ENCODE measurements at regions not wholly inside any gene's neighbourhood (a gene's known extent, or its start where the extent isn't known, plus 50 kb on each side); places are given as distances from the start of the nearest gene placed in this dataset.

DNA sequence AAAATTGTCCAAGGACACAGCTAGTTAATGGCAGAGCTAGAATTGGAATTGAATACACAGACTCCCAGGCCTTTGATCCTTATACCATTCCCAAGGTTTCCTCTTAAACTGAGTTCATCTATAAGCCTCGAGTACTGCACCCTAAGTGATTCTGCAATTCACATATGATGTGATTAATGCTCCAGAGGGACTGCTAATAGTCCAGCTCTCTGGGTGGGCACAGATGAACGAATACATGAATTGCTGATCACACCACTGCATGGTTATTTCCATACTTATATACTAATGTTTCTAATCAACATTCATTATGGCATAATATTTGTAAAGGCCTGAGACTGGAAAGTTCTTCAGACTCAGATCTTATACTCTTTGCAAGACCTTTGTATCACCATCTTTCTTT lies 101.8 kb downstream of the NUFIP1 start:
- DNase-seq (ENCODE audit: low spot score in 2 of 2) (no peak), ATAC-seq (ENCODE audit: low read depth) (no peak)
- Mint-ChIP-seq H3K27me3 (peaks cover 4% of the 10 kb centered on the region), H3K27ac (no peak overlapping the region), H3K4me3 (no peak overlapping the region), H3K4me1 (no peaks in the 10 kb centered on the region), H3K9me3 (no peaks in the 10 kb centered on the region), H3K36me3 (no peaks in the 10 kb centered on the region)

- Mint-ChIP-seq H3K4me3 (no peak overlapping the region), H3K9me3 (no peaks in the 10 kb centered on the region), H3K27ac (no peak overlapping the region), H3K36me3 (no peaks in the 10 kb centered on the region), H3K4me1 (no peaks in the 10 kb centered on the region), H3K27me3 (peaks cover 3% of the 10 kb centered on the region)
- ATAC-seq (ENCODE audit: low read depth) = no peak
- no peak for DNase-seq (ENCODE audit: low spot score in 2 of 2)
These were observed 105.1 kb downstream of the NUFIP1 start for GRCh38 chr13:44884076-44884729.

DNA sequence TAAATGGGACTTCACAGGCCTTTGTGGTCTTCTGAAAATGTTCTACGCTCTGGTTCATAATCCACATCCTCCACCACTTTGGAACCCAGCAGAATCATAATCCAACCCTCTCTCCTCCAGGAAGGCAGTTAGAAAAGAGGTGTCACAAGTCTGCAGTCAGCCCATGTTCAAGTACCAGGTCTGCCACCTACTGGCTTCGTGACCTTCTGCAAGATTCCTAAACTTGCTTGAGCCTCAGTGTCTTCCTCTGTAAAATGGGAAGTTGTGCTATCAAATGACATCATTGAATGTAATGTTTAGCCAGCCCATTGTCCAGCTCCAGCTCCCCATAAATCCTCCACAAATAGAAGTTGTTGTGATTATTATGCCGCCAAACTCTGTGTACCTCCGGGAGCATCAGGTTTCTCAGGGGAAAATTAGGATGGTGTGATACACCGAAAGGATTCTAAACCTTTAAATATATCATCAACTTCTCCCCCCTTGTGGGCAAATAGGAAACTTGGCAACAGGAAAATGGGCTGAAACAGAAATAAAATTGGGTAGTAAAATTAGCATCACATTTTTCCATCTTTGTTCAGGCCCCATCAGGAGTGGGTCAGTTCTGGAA lies 109.7 kb downstream of the NUFIP1 start:
- H3K4me1 Mint-ChIP-seq = no peaks in the 10 kb centered on the region
- H3K9me3 Mint-ChIP-seq = peaks cover 3% of the 10 kb centered on the region
- no peaks in the 10 kb centered on the region for H3K36me3 Mint-ChIP-seq
- ATAC-seq (ENCODE audit: low read depth) (no peak), DNase-seq (ENCODE audit: low spot score in 2 of 2) (no peak)
- H3K27ac Mint-ChIP-seq = no peak overlapping the region
- H3K4me3 Mint-ChIP-seq = no peak overlapping the region
- H3K27me3 Mint-ChIP-seq = peaks cover 5% of the 10 kb centered on the region

DNA sequence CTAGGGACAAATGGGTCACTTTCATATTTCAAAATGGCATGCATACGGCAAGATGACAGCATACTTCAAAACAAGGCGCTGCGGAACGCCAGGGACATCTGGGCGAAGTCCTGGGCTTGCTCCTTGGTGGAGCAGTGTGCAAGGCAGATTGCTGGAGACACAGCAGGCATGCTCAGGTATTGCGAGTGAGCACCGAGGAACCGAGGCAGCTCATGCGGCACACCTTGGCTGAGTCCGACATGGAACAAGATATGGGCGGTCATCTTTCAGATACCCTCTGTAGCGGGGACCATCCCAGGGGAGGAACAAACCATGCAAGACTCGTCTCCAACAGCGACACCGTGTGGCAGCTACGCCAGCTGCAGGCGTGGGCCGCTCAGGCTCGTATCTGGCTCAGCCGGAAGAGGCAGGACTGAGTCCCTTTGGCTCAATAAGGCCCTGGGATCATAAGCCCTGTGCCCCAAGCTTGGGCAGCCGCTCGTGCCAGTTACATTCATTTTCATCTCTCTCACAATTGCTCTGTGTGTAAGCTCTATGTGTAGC lies 112.4 kb downstream of the NUFIP1 start:
- Mint-ChIP-seq H3K36me3 (no peaks in the 10 kb centered on the region), H3K27ac (no peak overlapping the region), H3K9me3 (peaks cover 3% of the 10 kb centered on the region), H3K27me3 (peaks cover 5% of the 10 kb centered on the region), H3K4me3 (no peak overlapping the region), H3K4me1 (no peaks in the 10 kb centered on the region)
- no peak for ATAC-seq (ENCODE audit: low read depth)
- no peak for DNase-seq (ENCODE audit: low spot score in 2 of 2)

DNA sequence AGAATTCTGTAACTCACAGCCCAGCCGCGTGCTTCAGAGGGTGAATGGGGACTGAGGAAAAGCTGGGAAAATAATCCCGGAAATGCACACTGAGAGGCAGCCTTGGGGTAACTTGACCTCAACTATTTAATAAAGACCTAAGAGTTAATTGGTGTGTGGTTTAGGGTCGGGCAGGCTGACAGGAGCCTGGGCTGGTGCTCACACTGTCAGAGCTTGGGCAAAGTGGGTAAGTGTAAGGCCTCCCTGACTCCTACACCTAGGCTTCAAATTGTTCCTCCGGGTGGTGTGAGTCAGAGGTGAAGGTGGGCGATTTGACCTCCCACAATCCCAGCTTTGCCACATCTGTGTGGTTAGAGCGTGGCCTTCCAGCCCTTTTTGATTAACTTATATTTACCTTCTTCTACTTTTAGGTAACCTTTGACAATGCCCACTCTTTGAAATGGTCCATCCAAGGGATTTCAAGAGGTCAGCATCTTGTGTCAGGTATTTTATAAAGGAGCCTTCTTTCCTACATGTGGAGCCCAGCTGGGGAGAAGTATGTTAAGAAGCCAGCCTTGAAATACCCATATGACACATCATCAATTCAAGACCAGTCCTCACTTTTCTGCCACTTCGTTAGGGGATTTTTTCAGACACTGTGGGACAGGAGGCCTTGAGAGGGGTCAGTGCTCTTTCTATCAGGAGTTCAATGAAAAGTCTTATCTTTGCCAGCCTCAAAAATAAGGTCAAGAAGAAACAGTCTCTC lies 114.2 kb downstream of the NUFIP1 start:
- DNase-seq (ENCODE audit: low spot score in 2 of 2) = no peak
- no peak overlapping the region for H3K27ac Mint-ChIP-seq
- H3K27me3 Mint-ChIP-seq = peaks cover 8% of the 10 kb centered on the region
- no peak for ATAC-seq (ENCODE audit: low read depth)
- H3K36me3 Mint-ChIP-seq = no peaks in the 10 kb centered on the region
- no peaks in the 10 kb centered on the region for H3K4me1 Mint-ChIP-seq
- no peak overlapping the region for H3K4me3 Mint-ChIP-seq
- peaks cover 3% of the 10 kb centered on the region for H3K9me3 Mint-ChIP-seq

- H3K27me3 Mint-ChIP-seq = peaks cover 8% of the 10 kb centered on the region
- H3K4me1 Mint-ChIP-seq = no peaks in the 10 kb centered on the region
- H3K36me3 Mint-ChIP-seq = no peaks in the 10 kb centered on the region
- ATAC-seq (ENCODE audit: low read depth) (no peak), DNase-seq (ENCODE audit: low spot score in 2 of 2) (no peak)
- no peak overlapping the region for H3K4me3 Mint-ChIP-seq
- no peak overlapping the region for H3K27ac Mint-ChIP-seq
- peaks cover 3% of the 10 kb centered on the region for H3K9me3 Mint-ChIP-seq
These were observed 115.1 kb downstream of the NUFIP1 start for GRCh38 chr13:44874176-44874575.

DNA sequence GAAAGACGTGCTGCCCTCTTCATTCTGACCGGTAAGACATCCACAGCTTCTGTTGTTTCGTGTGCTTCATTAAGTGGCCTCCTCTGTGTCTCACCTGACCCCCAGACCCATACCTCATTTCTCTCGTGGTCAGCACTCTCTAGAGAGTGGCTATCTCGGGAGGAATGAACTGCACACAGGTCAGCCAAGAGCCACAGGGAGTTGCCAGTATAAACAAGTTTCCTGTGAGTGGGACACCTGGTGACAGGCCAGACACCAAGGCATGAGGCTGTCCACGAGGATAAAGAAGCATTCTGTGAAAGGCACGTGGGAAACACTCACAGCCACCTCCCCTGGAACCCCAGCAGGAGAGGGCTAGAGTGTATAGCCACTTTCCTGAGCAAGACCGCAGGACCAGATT lies 115.8 kb downstream of the NUFIP1 start:
- no peak overlapping the region for H3K4me3 Mint-ChIP-seq
- DNase-seq (ENCODE audit: low spot score in 2 of 2) = no peak
- H3K9me3 Mint-ChIP-seq = peaks cover 3% of the 10 kb centered on the region
- H3K27ac Mint-ChIP-seq = no peak overlapping the region
- H3K27me3 Mint-ChIP-seq = peaks cover 10% of the 10 kb centered on the region
- no peaks in the 10 kb centered on the region for H3K4me1 Mint-ChIP-seq
- no peaks in the 10 kb centered on the region for H3K36me3 Mint-ChIP-seq
- ATAC-seq (ENCODE audit: low read depth) = no peak

GRCh38 chr13:44872751-44873150 lies 116.5 kb downstream of the NUFIP1 start:
- H3K27ac Mint-ChIP-seq = no peak overlapping the region
- H3K4me1 Mint-ChIP-seq = peaks cover 2% of the 10 kb centered on the region
- H3K9me3 Mint-ChIP-seq = peaks cover 3% of the 10 kb centered on the region
- no peak overlapping the region for H3K4me3 Mint-ChIP-seq
- H3K36me3 Mint-ChIP-seq = no peaks in the 10 kb centered on the region
- ATAC-seq (ENCODE audit: low read depth) = no peak
- DNase-seq (ENCODE audit: low spot score in 2 of 2) = no peak
- H3K27me3 Mint-ChIP-seq = peaks cover 8% of the 10 kb centered on the region

- Mint-ChIP-seq H3K4me3 (no peak overlapping the region), H3K27ac (no peak overlapping the region), H3K4me1 (peaks cover 2% of the 10 kb centered on the region), H3K36me3 (no peaks in the 10 kb centered on the region), H3K9me3 (no peaks in the 10 kb centered on the region), H3K27me3 (peaks cover 8% of the 10 kb centered on the region)
- ATAC-seq (ENCODE audit: low read depth) (no peak), DNase-seq (ENCODE audit: low spot score in 2 of 2) (no peak)
These were observed 118.8 kb downstream of the NUFIP1 start for GRCh38 chr13:44870456-44870929.

GRCh38 chr13:44869167-44869566 lies 120.1 kb downstream of the NUFIP1 start:
- Mint-ChIP-seq H3K4me1 (peaks cover 2% of the 10 kb centered on the region), H3K27me3 (peaks cover 8% of the 10 kb centered on the region), H3K36me3 (no peaks in the 10 kb centered on the region), H3K4me3 (no peak overlapping the region), H3K9me3 (no peaks in the 10 kb centered on the region), H3K27ac (no peak overlapping the region)
- no peak for DNase-seq (ENCODE audit: low spot score in 2 of 2)
- ATAC-seq (ENCODE audit: low read depth) = no peak

DNA sequence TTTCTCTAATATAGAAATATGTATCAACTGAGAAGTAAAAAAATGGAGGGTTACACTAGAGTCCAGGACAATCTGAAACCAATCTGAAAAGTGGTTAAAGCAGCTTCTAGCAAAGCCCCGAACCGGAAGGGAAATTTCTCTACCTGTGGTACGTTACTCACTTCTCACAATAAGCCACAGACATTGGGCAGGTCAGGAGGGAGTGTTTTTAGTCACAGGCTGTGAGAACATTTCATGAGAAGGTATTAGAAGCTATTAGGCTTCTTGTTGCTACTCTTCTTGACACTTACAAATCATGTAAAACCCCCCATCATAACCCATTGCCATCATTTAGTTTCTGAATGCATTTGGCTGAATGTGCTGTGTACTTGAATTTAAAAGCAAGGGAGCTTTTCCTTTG lies 120.9 kb downstream of the NUFIP1 start:
- no peaks in the 10 kb centered on the region for H3K9me3 Mint-ChIP-seq
- no peak overlapping the region for H3K27ac Mint-ChIP-seq
- ATAC-seq (ENCODE audit: low read depth) = no peak
- DNase-seq (ENCODE audit: low spot score in 2 of 2) = no peak
- peaks cover 8% of the 10 kb centered on the region for H3K27me3 Mint-ChIP-seq
- H3K4me1 Mint-ChIP-seq = peaks cover 2% of the 10 kb centered on the region
- no peaks in the 10 kb centered on the region for H3K36me3 Mint-ChIP-seq
- no peak overlapping the region for H3K4me3 Mint-ChIP-seq

GRCh38 chr13:44867825-44868224 lies 121.4 kb downstream of the NUFIP1 start:
- no peak for DNase-seq (ENCODE audit: low spot score in 2 of 2)

DNA sequence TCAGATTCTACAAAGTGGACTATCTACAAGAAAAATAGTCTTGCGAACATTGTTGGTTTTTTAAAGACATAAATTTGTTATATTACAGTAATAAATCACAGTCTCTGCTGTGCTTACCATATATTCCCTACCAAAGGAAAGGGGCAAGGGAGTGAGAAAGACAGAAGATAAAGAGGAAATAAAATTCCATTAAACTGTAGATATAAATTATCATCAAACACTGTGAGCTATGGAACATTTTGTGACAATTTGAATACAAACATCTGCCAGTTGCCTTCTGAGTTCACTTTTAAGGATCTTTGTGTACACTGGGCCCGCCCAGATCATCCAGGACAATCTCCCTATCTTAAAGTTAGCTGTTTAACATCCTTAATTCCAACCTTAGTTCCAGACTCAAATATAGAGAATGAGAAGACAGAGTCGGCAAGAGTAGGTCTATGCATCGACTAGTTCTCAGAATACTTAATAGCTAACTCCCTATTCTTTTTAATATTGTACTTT lies 122.8 kb downstream of the NUFIP1 start:
- ATAC-seq (ENCODE audit: low read depth) = no peak
- H3K9me3 Mint-ChIP-seq = no peaks in the 10 kb centered on the region
- peaks cover 5% of the 10 kb centered on the region for H3K27me3 Mint-ChIP-seq
- no peaks in the 10 kb centered on the region for H3K36me3 Mint-ChIP-seq
- no peak for DNase-seq (ENCODE audit: low spot score in 2 of 2)
- no peak overlapping the region for H3K4me3 Mint-ChIP-seq
- peaks cover 2% of the 10 kb centered on the region for H3K4me1 Mint-ChIP-seq
- H3K27ac Mint-ChIP-seq = no peak overlapping the region

More at GRCh38 chr13:44867825-44868224, 121.4 kb downstream of the NUFIP1 start:
- Mint-ChIP-seq H3K4me3 (no peak overlapping the region), H3K27me3 (peaks cover 6% of the 10 kb centered on the region), H3K27ac (no peak overlapping the region), H3K4me1 (peaks cover 2% of the 10 kb centered on the region), H3K9me3 (no peaks in the 10 kb centered on the region), H3K36me3 (no peaks in the 10 kb centered on the region)
- ATAC-seq (ENCODE audit: low read depth) = no peak

DNA sequence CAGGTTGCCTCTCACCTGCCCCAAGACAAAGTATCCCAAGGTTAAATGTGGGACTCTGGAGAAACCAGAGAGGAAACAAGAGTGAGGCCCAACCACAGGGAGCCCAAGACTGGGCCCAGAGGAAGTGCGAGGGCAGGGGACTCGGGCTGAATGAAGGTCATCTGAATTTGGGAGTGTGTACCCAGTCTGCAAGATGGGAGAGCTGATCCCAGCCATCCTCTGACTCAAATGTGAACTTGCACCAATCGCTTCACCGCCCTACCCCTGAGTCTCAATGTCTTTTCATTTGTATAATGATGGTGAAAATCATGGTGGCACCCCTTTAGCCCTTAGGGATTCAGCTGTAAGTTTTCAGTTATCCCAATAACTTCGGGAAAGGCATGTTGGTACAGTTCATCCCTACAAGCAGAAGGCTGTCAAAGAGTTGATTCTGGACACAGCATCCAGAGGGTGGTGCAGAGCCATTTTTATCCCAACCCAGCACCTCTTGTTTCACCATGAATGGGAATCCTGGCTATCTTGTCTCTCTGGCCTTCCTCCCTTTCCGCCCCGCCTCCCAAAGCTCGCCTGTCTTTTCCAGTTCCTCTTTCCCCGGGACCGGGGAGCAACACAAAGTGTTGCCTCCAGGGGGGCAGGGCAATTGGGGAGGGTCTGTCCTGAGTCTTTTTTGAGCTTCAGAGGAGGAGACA lies 123.4 kb downstream of the NUFIP1 start:
- H3K27me3 Mint-ChIP-seq = peaks cover 3% of the 10 kb centered on the region
- H3K9me3 Mint-ChIP-seq = no peaks in the 10 kb centered on the region
- no peaks in the 10 kb centered on the region for H3K36me3 Mint-ChIP-seq
- peaks cover 2% of the 10 kb centered on the region for H3K4me1 Mint-ChIP-seq
- H3K4me3 Mint-ChIP-seq = no peak overlapping the region
- H3K27ac Mint-ChIP-seq = no peak overlapping the region
- ATAC-seq (ENCODE audit: low read depth) (no peak), DNase-seq (ENCODE audit: low spot score in 2 of 2) (no peak)
